ENCODE measurements at regions not wholly inside any gene's neighbourhood (a gene's known extent, or its start where the extent isn't known, plus 50 kb on each side); places are given as distances from the start of the nearest gene placed in this dataset.
"Not testable (repeated sequence)": the region's sequence is repeated elsewhere in the genome, so short reads cannot be mapped to it uniquely, and the experiment has no call there.

- Histone ChIP-seq H3K9me3 (no peaks in the 10 kb centered on the region), H3K36me3 (no peaks in the 10 kb centered on the region), H3K27ac (no peak overlapping the region), H3K27me3 (no peaks in the 10 kb centered on the region), H3K4me1 (no peaks in the 10 kb centered on the region), H3K9ac (ENCODE audit: low read depth in 2 of 2, low read length in 2 of 2) (no peak overlapping the region), H3K4me3 (no peak overlapping the region)
- intact Hi-C loops (cut with DNase I), result no loop called here
- TF ChIP-seq CTCF (IDR thresholded peaks at IDR 0.05), result no peak
- no peak for DNase-seq
Measured at GRCh38 chr10:55750458-55750857, 610.6 kb downstream of the ZWINT start.

- intact Hi-C loops (cut with DNase I), result no loop called here
- no peak for TF ChIP-seq CTCF (IDR thresholded peaks at IDR 0.05)
- no peaks in the 10 kb centered on the region for H3K4me1 ChIP-seq
- H3K9me3 ChIP-seq, result no peaks in the 10 kb centered on the region
- H3K36me3 ChIP-seq, result no peaks in the 10 kb centered on the region
- DNase-seq, result no peak
- no peak overlapping the region for H3K9ac ChIP-seq (ENCODE audit: low read depth in 2 of 2, low read length in 2 of 2)
- no peak overlapping the region for H3K4me3 ChIP-seq
- H3K27me3 ChIP-seq, result no peaks in the 10 kb centered on the region
- no peak overlapping the region for H3K27ac ChIP-seq
Measured at GRCh38 chr10:55747244-55747643, 613.8 kb downstream of the ZWINT start.

- H3K27me3 ChIP-seq, result no peaks in the 10 kb centered on the region
- no peak overlapping the region for H3K27ac ChIP-seq
- no peaks in the 10 kb centered on the region for H3K36me3 ChIP-seq
- H3K9ac ChIP-seq (ENCODE audit: low read depth in 2 of 2, low read length in 2 of 2), result no peak overlapping the region
- no peak for TF ChIP-seq CTCF (IDR thresholded peaks at IDR 0.05)
- H3K9me3 ChIP-seq, result no peaks in the 10 kb centered on the region
- intact Hi-C loops (cut with DNase I), result no loop called here
- H3K4me3 ChIP-seq, result no peak overlapping the region
- no peaks in the 10 kb centered on the region for H3K4me1 ChIP-seq
- DNase-seq, result no peak
Measured at GRCh38 chr10:55746002-55746401, 615.1 kb downstream of the ZWINT start.

GRCh38 chr10:55742487-55742886 is 618.6 kb downstream of the ZWINT start:
- H3K9ac ChIP-seq (ENCODE audit: low read depth in 2 of 2, low read length in 2 of 2), result no peak overlapping the region
- intact Hi-C loops (cut with DNase I), result no loop called here
- no peaks in the 10 kb centered on the region for H3K27me3 ChIP-seq
- H3K4me3 ChIP-seq, result no peak overlapping the region
- DNase-seq, result no peak
- TF ChIP-seq CTCF (IDR thresholded peaks at IDR 0.05), result no peak
- no peaks in the 10 kb centered on the region for H3K9me3 ChIP-seq
- no peak overlapping the region for H3K27ac ChIP-seq
- H3K4me1 ChIP-seq, result no peaks in the 10 kb centered on the region
- H3K36me3 ChIP-seq, result no peaks in the 10 kb centered on the region

DNA sequence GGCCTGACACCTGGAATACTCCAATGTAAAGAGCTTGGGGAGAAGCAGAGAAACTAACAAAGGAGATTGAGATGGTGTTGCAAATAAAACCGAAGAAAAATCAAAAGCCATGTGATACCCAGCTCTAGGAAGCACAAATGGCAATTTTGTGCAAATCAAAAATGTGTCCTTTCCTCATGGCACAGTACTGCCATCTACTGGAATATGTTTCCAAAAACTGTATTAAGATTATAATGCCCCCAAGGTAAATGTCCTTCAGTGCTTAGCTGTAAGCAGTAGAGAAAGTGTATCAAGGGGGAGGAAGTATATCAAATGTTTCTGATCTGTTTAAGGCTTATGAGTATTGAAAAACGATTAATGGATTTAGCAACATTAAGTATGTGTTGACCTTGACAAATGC is 620.3 kb downstream of the ZWINT start:
- intact Hi-C loops (cut with DNase I); H3K4me3 ChIP-seq; H3K4me1 ChIP-seq; H3K36me3 ChIP-seq; H3K9me3 ChIP-seq; H3K27me3 ChIP-seq; DNase-seq; H3K27ac ChIP-seq; H3K9ac ChIP-seq (ENCODE audit: low read depth in 2 of 2, low read length in 2 of 2): not testable (repeated sequence)

GRCh38 chr10:55740110-55740509 is 620.9 kb downstream of the ZWINT start:
- no peaks in the 10 kb centered on the region for H3K4me1 ChIP-seq
- no peak for TF ChIP-seq CTCF (IDR thresholded peaks at IDR 0.05)
- intact Hi-C loops (cut with DNase I), result no loop called here
- no peak overlapping the region for H3K4me3 ChIP-seq
- H3K9ac ChIP-seq (ENCODE audit: low read depth in 2 of 2, low read length in 2 of 2), result no peak overlapping the region
- H3K9me3 ChIP-seq, result no peaks in the 10 kb centered on the region
- no peaks in the 10 kb centered on the region for H3K27me3 ChIP-seq
- no peak overlapping the region for H3K27ac ChIP-seq
- H3K36me3 ChIP-seq, result no peaks in the 10 kb centered on the region
- no peak for DNase-seq
